Glutamatergic neuron (in vitro differentiated cells): ENCODE measurements at regions not wholly inside any gene's neighbourhood (a gene's known extent, or its start where the extent isn't known, plus 50 kb on each side); places are given as distances from the start of the nearest gene placed in this dataset.

Experiments
- DNase-seq: peaks from one replicate; pipeline ENCODE4 v3.0.0; 2022
- H3K27ac Mint-ChIP-seq: one replicate; pipeline ENCODE4 v1.8.0; 2020; ENCODE audit warnings: mild to moderate bottlenecking, mixed read lengths, inconsistent platforms; ENCODE audit not compliant: unreplicated experiment
- H3K27me3 Mint-ChIP-seq: one replicate; pipeline ENCODE4 v1.8.0; 2020; ENCODE audit warnings: mild to moderate bottlenecking, moderate library complexity, mixed read lengths, inconsistent platforms; ENCODE audit not compliant: unreplicated experiment
- H3K36me3 Mint-ChIP-seq: one replicate; pipeline ENCODE4 v1.8.0; 2020; ENCODE audit warnings: mild to moderate bottlenecking, mixed read lengths, inconsistent platforms; ENCODE audit not compliant: unreplicated experiment
- H3K4me1 Mint-ChIP-seq: one replicate; pipeline ENCODE4 v1.8.0; 2020; ENCODE audit warnings: mild to moderate bottlenecking, low read depth, mixed read lengths, inconsistent platforms; ENCODE audit not compliant: unreplicated experiment
- H3K4me3 Mint-ChIP-seq: one replicate; pipeline ENCODE4 v1.8.0; 2020; ENCODE audit warnings: mild to moderate bottlenecking, mixed read lengths, inconsistent platforms; ENCODE audit not compliant: unreplicated experiment
- H3K9me3 Mint-ChIP-seq: one replicate; pipeline ENCODE4 v1.8.0; 2020; ENCODE audit warnings: mild to moderate bottlenecking, moderate library complexity, mixed read lengths, inconsistent platforms; ENCODE audit not compliant: unreplicated experiment
- TF ChIP-seq, protein P1 (sequence below): fragments of 200-600 bp; sonication (generic); IDR thresholded peaks from one replicate; pipeline ENCODE4 v1.5.0; 2021; ENCODE audit not compliant: partially characterized antibody, unreplicated experiment

DNA sequence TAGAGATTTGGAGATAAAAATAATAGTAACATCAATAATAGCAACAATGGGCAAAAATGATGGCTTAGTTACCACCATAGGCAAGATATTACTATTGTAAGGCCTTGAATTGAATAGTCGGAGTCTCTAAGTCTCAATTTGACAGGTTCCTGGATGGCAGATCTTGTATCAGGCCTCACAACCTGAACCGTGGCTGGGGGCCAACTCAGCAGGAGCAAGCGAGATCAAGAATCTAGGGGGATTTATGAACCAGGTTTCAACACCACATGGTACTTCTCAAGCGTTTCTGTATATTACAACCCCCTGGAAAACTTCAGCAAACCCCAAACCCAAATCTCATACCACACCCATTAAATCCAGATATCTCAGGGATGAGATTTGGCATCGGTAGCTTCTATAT lies 573.8 kb downstream of the LIG4 start:
- H3K4me1 Mint-ChIP-seq = peaks cover 10% of the 10 kb centered on the region
- DNase-seq = no peak
- TF ChIP-seq, protein P1, sequence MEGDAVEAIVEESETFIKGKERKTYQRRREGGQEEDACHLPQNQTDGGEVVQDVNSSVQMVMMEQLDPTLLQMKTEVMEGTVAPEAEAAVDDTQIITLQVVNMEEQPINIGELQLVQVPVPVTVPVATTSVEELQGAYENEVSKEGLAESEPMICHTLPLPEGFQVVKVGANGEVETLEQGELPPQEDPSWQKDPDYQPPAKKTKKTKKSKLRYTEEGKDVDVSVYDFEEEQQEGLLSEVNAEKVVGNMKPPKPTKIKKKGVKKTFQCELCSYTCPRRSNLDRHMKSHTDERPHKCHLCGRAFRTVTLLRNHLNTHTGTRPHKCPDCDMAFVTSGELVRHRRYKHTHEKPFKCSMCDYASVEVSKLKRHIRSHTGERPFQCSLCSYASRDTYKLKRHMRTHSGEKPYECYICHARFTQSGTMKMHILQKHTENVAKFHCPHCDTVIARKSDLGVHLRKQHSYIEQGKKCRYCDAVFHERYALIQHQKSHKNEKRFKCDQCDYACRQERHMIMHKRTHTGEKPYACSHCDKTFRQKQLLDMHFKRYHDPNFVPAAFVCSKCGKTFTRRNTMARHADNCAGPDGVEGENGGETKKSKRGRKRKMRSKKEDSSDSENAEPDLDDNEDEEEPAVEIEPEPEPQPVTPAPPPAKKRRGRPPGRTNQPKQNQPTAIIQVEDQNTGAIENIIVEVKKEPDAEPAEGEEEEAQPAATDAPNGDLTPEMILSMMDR = no peak
- no peak overlapping the region for H3K27ac Mint-ChIP-seq
- H3K4me3 Mint-ChIP-seq = no peak overlapping the region
- no peaks in the 10 kb centered on the region for H3K9me3 Mint-ChIP-seq
- no peaks in the 10 kb centered on the region for H3K27me3 Mint-ChIP-seq
- H3K36me3 Mint-ChIP-seq = no peaks in the 10 kb centered on the region

DNA sequence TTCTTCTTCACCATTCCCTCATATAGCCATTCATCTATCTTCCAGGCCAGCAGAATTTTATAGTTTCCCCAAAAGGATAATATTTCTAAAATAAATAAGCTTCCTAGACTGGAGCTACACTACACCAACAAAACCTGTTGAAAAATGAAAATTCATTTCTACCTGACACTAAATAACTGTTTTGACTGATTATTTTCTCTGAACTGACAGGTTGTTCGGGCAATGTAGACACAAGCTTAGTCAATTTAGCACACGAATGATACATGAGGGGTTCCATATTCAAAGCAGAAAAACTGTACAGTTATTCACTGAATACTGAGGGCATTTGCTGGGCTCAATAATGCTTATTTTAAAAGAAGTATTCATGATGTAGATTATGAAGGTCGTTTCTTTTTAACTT lies 589.7 kb downstream of the LIG4 start:
- no peaks in the 10 kb centered on the region for H3K9me3 Mint-ChIP-seq
- DNase-seq = no peak

DNA sequence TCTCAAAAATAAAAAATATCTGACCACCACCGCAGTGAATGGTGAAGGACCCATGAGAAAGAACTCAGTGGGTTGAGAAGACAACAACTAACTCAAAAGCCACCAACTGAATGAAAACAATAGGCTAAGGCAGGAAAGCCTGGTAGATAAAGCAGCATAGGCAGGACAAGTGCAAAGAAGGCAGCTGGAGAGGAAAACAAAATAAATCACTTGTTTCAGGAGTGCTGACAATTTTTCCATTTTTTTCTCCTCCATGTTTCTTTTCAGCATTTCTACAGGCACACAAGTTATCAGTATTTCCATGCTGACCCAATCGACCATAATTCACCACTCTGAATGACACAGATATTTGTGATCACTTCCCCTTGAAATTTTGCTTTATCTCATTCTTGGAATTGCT lies 597.8 kb downstream of the LIG4 start:
- H3K4me1 Mint-ChIP-seq = peaks cover 7% of the 10 kb centered on the region
- H3K4me3 Mint-ChIP-seq = no peak overlapping the region
- no peak overlapping the region for H3K27ac Mint-ChIP-seq
- H3K9me3 Mint-ChIP-seq = peaks cover 4% of the 10 kb centered on the region
- H3K36me3 Mint-ChIP-seq = no peaks in the 10 kb centered on the region
- DNase-seq = no peak
- no peaks in the 10 kb centered on the region for H3K27me3 Mint-ChIP-seq
- TF ChIP-seq, protein P1 = no peak

More for the DNA sequence above, 589.7 kb downstream of the LIG4 start:
- no peak overlapping the region for H3K4me3 Mint-ChIP-seq
- TF ChIP-seq, protein P1 = no peak
- H3K36me3 Mint-ChIP-seq = no peaks in the 10 kb centered on the region
- no peaks in the 10 kb centered on the region for H3K4me1 Mint-ChIP-seq
- H3K27ac Mint-ChIP-seq = no peak overlapping the region
- H3K27me3 Mint-ChIP-seq = no peaks in the 10 kb centered on the region

DNA sequence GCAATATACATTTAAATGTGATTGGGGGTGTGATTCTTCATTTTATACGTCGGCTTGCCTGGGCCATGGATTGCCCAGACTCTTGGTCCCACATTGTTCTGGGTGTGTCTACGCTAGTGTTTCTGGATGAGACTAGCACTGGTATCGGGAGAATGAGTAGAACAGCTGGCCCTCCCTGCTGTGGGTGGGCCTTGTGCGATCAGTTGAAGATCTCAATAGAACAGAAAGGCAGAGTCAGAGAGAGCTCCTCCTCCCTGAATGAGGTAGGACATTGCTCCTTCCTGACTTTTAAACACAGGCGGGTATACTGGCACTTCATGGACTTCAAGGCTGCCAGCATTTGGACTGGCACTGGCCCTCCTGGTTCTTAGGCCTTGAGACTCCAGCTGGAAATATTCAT lies 603.0 kb downstream of the LIG4 start:
- H3K36me3 Mint-ChIP-seq = no peaks in the 10 kb centered on the region
- H3K27ac Mint-ChIP-seq = no peak overlapping the region
- peaks cover 9% of the 10 kb centered on the region for H3K9me3 Mint-ChIP-seq
- peaks cover 7% of the 10 kb centered on the region for H3K4me1 Mint-ChIP-seq
- no peaks in the 10 kb centered on the region for H3K27me3 Mint-ChIP-seq
- no peak for DNase-seq
- H3K4me3 Mint-ChIP-seq = no peak overlapping the region
- TF ChIP-seq, protein P1 = no peak

DNA sequence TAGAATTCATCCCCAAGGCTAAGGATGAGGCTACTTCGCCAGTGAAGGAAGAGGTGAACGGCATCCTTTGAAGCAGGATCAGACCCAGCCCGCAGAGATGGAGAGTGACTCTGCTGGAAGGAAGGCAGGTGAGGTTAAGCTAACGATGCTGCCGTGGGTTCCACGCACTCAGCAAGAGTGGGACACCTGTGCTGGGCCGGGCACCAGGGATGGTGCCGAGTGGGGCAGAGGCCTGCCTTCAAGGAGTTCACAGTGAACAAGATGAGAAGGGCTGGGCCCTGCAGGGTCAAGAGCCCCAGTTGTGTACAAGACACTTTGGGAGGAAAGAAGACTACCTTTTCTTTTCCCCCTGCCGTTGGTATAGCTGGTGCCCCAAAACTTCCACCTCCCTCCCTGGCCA lies 606.6 kb downstream of the LIG4 start:
- H3K27me3 Mint-ChIP-seq = no peaks in the 10 kb centered on the region
- H3K4me1 Mint-ChIP-seq = no peaks in the 10 kb centered on the region
- no peaks in the 10 kb centered on the region for H3K36me3 Mint-ChIP-seq
- no peak for DNase-seq
- TF ChIP-seq, protein P1 = no peak
- H3K9me3 Mint-ChIP-seq = peaks cover 6% of the 10 kb centered on the region
- H3K27ac Mint-ChIP-seq = no peak overlapping the region
- H3K4me3 Mint-ChIP-seq = no peak overlapping the region
